GM12873 (cell line): ENCODE measurements at regions not wholly inside any gene's neighbourhood (a gene's known extent, or its start where the extent isn't known, plus 50 kb on each side); places are given as distances from the start of the nearest gene placed in this dataset.

ENCODE experiments used
- CTCF ChIP-seq: IDR thresholded peaks from 2 replicates; pipeline ENCODE4 v1.5.1; 2012; ENCODE audit warnings: low read depth, mild to moderate bottlenecking, moderate library complexity, low read length, control low read depth; ENCODE audit not compliant: insufficient read depth; ENCODE audit errors: missing control alignments

- no peak for TF ChIP-seq CTCF
These were observed 56.3 kb upstream of the CHD2 start for GRCh38 chr15:92843814-92844213.

GRCh38 chr15:92845126-92845508, 55.0 kb upstream of the CHD2 start:
- TF ChIP-seq CTCF: no peak

- no peak for TF ChIP-seq CTCF
These were observed 53.4 kb upstream of the CHD2 start for GRCh38 chr15:92846741-92847140.

- TF ChIP-seq CTCF: no peak
These were observed 52.3 kb upstream of the CHD2 start for GRCh38 chr15:92847841-92848240.

- no peak for TF ChIP-seq CTCF
These were observed 51.7 kb upstream of the CHD2 start for GRCh38 chr15:92848464-92848851.

GRCh38 chr15:92848852-92849598, 51.1 kb upstream of the CHD2 start:
- no peak for TF ChIP-seq CTCF
